ENCODE measurements at regions not wholly inside any gene's neighbourhood (a gene's known extent, or its start where the extent isn't known, plus 50 kb on each side); places are given as distances from the start of the nearest gene placed in this dataset.

- Histone ChIP-seq H3K4me2 (no peak overlapping the region), H3K9ac (no peak overlapping the region), H3K4me3 (ENCODE audit: low read depth in 2 of 2, low read length in 1 of 2) (no peak overlapping the region), H3K9me2 (no peaks in the 10 kb centered on the region), H3F3A (replicated peaks; ENCODE audit: insufficient read depth) (no peaks in the 10 kb centered on the region), H3K27me3 (ENCODE audit: insufficient read depth) (no peaks in the 10 kb centered on the region), H3K79me2 (ENCODE audit: insufficient read depth) (no peaks in the 10 kb centered on the region), H3K9me3 (no peaks in the 10 kb centered on the region), H4K20me1 (ENCODE audit: insufficient read depth) (no peaks in the 10 kb centered on the region), H3K36me3 (replicated peaks in 1 of 2; ENCODE audit: control insufficient read depth in 1 of 2, insufficient read depth in 2 of 2, low read length in 1 of 2) (no peaks in the 10 kb centered on the region), H3K4me1 (ENCODE audit: control insufficient read depth in 1 of 2, insufficient read depth in 2 of 2, low read depth in 1 of 2, low read length in 1 of 2) (peaks cover 0 to 19% of the 10 kb centered on the region in 2 experiments; a peak in 1 of 4 replicates), H3K27ac (ENCODE audit: low read depth in 2 of 2, low read length in 1 of 2) (no peak overlapping the region), H2AFZ (ENCODE audit: low read depth) (no peak overlapping the region)
- 95% methylated on average over 6 of the region's 8 CpGs for WGBS (ENCODE audit: low lambda C conversion rate)
- no peak for TF ChIP-seq ZBTB33 (IDR thresholded peaks at IDR 0.05; ENCODE audit: borderline replicate concordance, low read depth)
- TF ChIP-seq FOXJ3 (CRISPR knock-in tag; IDR thresholded peaks at IDR 0.05): no peak
- no peak for TF ChIP-seq RAD21 (IDR thresholded peaks at IDR 0.05; ENCODE audit: low read length)
- TF ChIP-seq FOSL2 (IDR thresholded peaks at IDR 0.05; ENCODE audit: borderline replicate concordance, low read depth): no peak
- TF ChIP-seq GATA2 (CRISPR knock-in tag; IDR thresholded peaks at IDR 0.05): no peak
- TF ChIP-seq RXRA (IDR thresholded peaks at IDR 0.05; ENCODE audit: borderline replicate concordance, low read depth): no peak
- TF ChIP-seq GABPA (IDR thresholded peaks at IDR 0.05; ENCODE audit: low read depth): no peak
- TF ChIP-seq IRF3 (IDR thresholded peaks at IDR 0.05; ENCODE audit: low read depth, low read length): no peak
- no peak for TF ChIP-seq RFX5 (IDR thresholded peaks at IDR 0.05; ENCODE audit: low read length)
- no peak for TF ChIP-seq JUND (IDR thresholded peaks at IDR 0.05)
- no peak for TF ChIP-seq NFIC (IDR thresholded peaks at IDR 0.05; ENCODE audit: borderline replicate concordance)
- TF ChIP-seq SIN3A (IDR thresholded peaks at IDR 0.05; ENCODE audit: borderline replicate concordance, low read depth, low read length): no peak
- no peak for TF ChIP-seq SMC3 (IDR thresholded peaks at IDR 0.05; ENCODE audit: low read depth, low read length)
- no peak for TF ChIP-seq FOXM1 (IDR thresholded peaks at IDR 0.05; ENCODE audit: low read depth)
- TF ChIP-seq CTCF (IDR thresholded peaks at IDR 0.05): no peak
- TF ChIP-seq CHD2 (IDR thresholded peaks at IDR 0.05; ENCODE audit: low read length, partially characterized antibody): no peak
- TF ChIP-seq POLR2AphosphoS5 (IDR thresholded peaks at IDR 0.05; ENCODE audit: low read depth, low read length): no peak
- CTCF ChIA-PET: no interaction called here
- POLR2A ChIA-PET: no interaction called here
- DNase-seq: no peak
Measured at GRCh38 chr2:111616651-111617218, 267.3 kb downstream of the ANAPC1 start.
